Liver (tissue), 8 donors: ENCODE measurements at regions not wholly inside any gene's neighbourhood (a gene's known extent, or its start where the extent isn't known, plus 50 kb on each side); places are given as distances from the start of the nearest gene placed in this dataset.

Experiments
- DNase-seq: peaks from one replicate; pipeline ENCODE4 v3.0.0-alpha.2; 2017; ENCODE audit warnings: low spot score
- H3K27ac ChIP-seq, 2 donors: one replicate each; pipeline ENCODE4 v1.7.0; 2013; ENCODE audit warnings: inconsistent platforms in 2 of 2, low read length in 2 of 2, control low read depth in 1 of 2, low read depth in 1 of 2, mild to moderate bottlenecking in 1 of 2
- H3K27me3 ChIP-seq, 4 donors: one replicate each; pipeline versions ENCODE4 v1.6.1 to v1.7.0; 2013; ENCODE audit warnings: low read length in 3 of 4, inconsistent platforms in 1 of 4, mild to moderate bottlenecking in 1 of 4, moderate library complexity in 1 of 4; ENCODE audit not compliant: control insufficient read depth in 4 of 4, insufficient read depth in 4 of 4
- H3K36me3 ChIP-seq, 4 donors: one replicate each; pipeline versions ENCODE4 v1.6.1 to v1.7.0; 2013; ENCODE audit warnings: low read length in 3 of 4, mild to moderate bottlenecking in 3 of 4, low read depth in 1 of 4, moderate library complexity in 1 of 4; ENCODE audit not compliant: control insufficient read depth in 4 of 4, insufficient read depth in 3 of 4
- H3K4me1 ChIP-seq, 4 donors: one replicate each; pipeline versions ENCODE4 v1.6.1 to v1.7.0; 2013; ENCODE audit warnings: low read length in 3 of 4, mild to moderate bottlenecking in 3 of 4, moderate library complexity in 1 of 4; ENCODE audit not compliant: control insufficient read depth in 4 of 4, insufficient read depth in 4 of 4
- H3K4me3 ChIP-seq, 3 donors: one replicate each; pipeline versions ENCODE4 v1.6.1 to v1.7.0; 2013; ENCODE audit warnings: low read length in 3 of 3, control low read depth in 1 of 3, low read depth in 1 of 3, mild to moderate bottlenecking in 1 of 3
- H3K9ac ChIP-seq, 2 donors: one replicate each; pipeline ENCODE4 v1.7.0; 2013; ENCODE audit warnings: low read length in 2 of 2, mild to moderate bottlenecking in 2 of 2, moderate library complexity in 2 of 2, control low read depth in 1 of 2, low read depth in 1 of 2
- H3K9me3 ChIP-seq, 4 donors: one replicate each; pipeline versions ENCODE4 v1.6.1 to v1.7.0; 2013; ENCODE audit warnings: low read length in 3 of 4; ENCODE audit not compliant: control insufficient read depth in 4 of 4
- EGR1 ChIP-seq, 2 donors: IDR thresholded peaks; 2 replicates each; pipeline ENCODE4 v1.6.1; 2016 to 2018; ENCODE audit warnings: antibody characterized with exemption in 2 of 2, low read depth in 2 of 2
- FOXA1 ChIP-seq: IDR thresholded peaks from 2 replicates; pipeline ENCODE4 v1.6.1; 2016; ENCODE audit warnings: antibody characterized with exemption
- FOXA2 ChIP-seq: IDR thresholded peaks from 2 replicates; pipeline ENCODE4 v1.6.1; 2016; ENCODE audit warnings: antibody characterized with exemption
- GABPA ChIP-seq, 2 donors: IDR thresholded peaks in 1 of 2; conservative IDR thresholded peaks in 1 of 2; 2 replicates each; pipeline ENCODE4 v1.6.1; 2016; ENCODE audit warnings: antibody characterized with exemption in 2 of 2, mild to moderate bottlenecking in 1 of 2, moderate library complexity in 1 of 2
- HNF4A ChIP-seq, 2 donors: conservative IDR thresholded peaks; 2 replicates each; pipeline ENCODE4 v1.6.1; 2016; ENCODE audit warnings: antibody characterized with exemption in 2 of 2, mild to moderate bottlenecking in 2 of 2
- HNF4G ChIP-seq: IDR thresholded peaks from 2 replicates; pipeline ENCODE4 v1.6.1; 2016; ENCODE audit warnings: antibody characterized with exemption
- JUND ChIP-seq, 2 donors: IDR thresholded peaks; 2 replicates each; pipeline ENCODE4 v1.6.1; 2016; ENCODE audit warnings: antibody characterized with exemption in 2 of 2
- NR2F2 ChIP-seq: IDR thresholded peaks from 2 replicates; pipeline ENCODE4 v1.6.1; 2016; ENCODE audit warnings: antibody characterized with exemption
- RAD21 ChIP-seq, 2 donors: IDR thresholded peaks; 2 replicates each; pipeline ENCODE4 v1.6.1; 2016; ENCODE audit warnings: antibody characterized with exemption in 2 of 2, mild to moderate bottlenecking in 2 of 2
- REST ChIP-seq: IDR thresholded peaks from 2 replicates; pipeline ENCODE4 v1.6.1; 2016; ENCODE audit warnings: antibody characterized with exemption, mild to moderate bottlenecking
- RXRA ChIP-seq, 2 donors: IDR thresholded peaks; 2 replicates each; pipeline ENCODE4 v1.6.1; 2017 to 2018; ENCODE audit warnings: antibody characterized with exemption in 2 of 2, mild to moderate bottlenecking in 1 of 2
- SP1 ChIP-seq: IDR thresholded peaks from 2 replicates; pipeline ENCODE4 v1.6.1; 2018; ENCODE audit warnings: antibody characterized with exemption, mild to moderate bottlenecking
- YY1 ChIP-seq: IDR thresholded peaks from 2 replicates; pipeline ENCODE4 v1.6.1; 2016; ENCODE audit warnings: antibody characterized with exemption, mild to moderate bottlenecking
- WGBS: extraction: QIAGEN DNeasy Blood & Tissue Kit; methylation state at CpG from one replicate; pipeline ENCODE4 v1.1.7; 2013; 5-methylcytosine and 5-hydroxymethylcytosine counted together
- TF ChIP-seq, protein P1 (sequence below): fragments of 150-350 bp; IDR thresholded peaks from 2 replicates; pipeline ENCODE4 v1.5.1; 2017; ENCODE audit warnings: improper control_type of control experiment, low read depth, low read length; ENCODE audit not compliant: missing input control
- TF ChIP-seq, protein P2 (sequence below): IDR thresholded peaks from 2 replicates; pipeline ENCODE4 v1.6.1; 2016; ENCODE audit warnings: antibody characterized with exemption
- TF ChIP-seq, protein P3 (sequence below): IDR thresholded peaks from 2 replicates; pipeline ENCODE4 v1.6.1; 2016; ENCODE audit warnings: antibody characterized with exemption
- donor health status: healthy.
- donor health status: healthy.
- donor health status: healthy.
- donor health status: healthy.
- donor health status: healthy.

DNA sequence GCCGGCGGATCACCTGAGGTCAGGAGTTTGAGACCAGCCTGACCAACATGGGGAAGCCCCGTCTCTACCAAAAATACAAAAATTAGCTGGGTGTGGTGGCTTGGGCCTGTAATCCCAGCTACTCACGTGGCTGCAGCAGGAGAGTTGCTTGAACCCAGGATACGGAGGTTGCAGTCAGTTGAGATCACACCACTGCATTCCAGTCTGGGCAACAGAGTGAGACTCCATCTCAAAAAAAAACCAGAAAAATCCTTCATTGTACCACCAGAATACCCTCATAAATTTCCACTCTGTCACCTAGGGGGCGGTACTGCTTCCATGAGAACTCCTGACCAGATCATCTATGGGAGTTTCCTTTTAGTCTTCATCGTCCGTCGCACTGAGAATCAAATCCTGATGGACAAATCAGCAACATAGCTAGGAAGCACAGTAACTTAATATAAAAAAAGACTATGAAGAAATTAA lies 225.8 kb upstream of the KLF14 start:
- Histone ChIP-seq H3K4me1 (peaks cover 0 to 1% (median 0%) of the 10 kb centered on the region in 4 donors), H3K27ac (peak overlapping the region; percentile 63 to 67), H3K9ac (no peak overlapping the region), H3K36me3 (peaks cover 0 to 14% (median 4%) of the 10 kb centered on the region in 4 donors), H3K4me3 (no peak overlapping the region), H3K27me3 (no peaks in the 10 kb centered on the region), H3K9me3 (no peaks in the 10 kb centered on the region)
- TF ChIP-seq RAD21 (IDR thresholded peaks at IDR 0.05): peak in 1 of 2 donors; percentile 22
- TF ChIP-seq, protein P1, sequence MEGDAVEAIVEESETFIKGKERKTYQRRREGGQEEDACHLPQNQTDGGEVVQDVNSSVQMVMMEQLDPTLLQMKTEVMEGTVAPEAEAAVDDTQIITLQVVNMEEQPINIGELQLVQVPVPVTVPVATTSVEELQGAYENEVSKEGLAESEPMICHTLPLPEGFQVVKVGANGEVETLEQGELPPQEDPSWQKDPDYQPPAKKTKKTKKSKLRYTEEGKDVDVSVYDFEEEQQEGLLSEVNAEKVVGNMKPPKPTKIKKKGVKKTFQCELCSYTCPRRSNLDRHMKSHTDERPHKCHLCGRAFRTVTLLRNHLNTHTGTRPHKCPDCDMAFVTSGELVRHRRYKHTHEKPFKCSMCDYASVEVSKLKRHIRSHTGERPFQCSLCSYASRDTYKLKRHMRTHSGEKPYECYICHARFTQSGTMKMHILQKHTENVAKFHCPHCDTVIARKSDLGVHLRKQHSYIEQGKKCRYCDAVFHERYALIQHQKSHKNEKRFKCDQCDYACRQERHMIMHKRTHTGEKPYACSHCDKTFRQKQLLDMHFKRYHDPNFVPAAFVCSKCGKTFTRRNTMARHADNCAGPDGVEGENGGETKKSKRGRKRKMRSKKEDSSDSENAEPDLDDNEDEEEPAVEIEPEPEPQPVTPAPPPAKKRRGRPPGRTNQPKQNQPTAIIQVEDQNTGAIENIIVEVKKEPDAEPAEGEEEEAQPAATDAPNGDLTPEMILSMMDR: peak; percentile 12
- no peak for TF ChIP-seq HNF4G
- no peak for TF ChIP-seq FOXA2
- no peak for TF ChIP-seq RXRA (IDR thresholded peaks at IDR 0.05)
- no peak for TF ChIP-seq YY1
- TF ChIP-seq NR2F2: no peak
- 81% methylated on average over 9 of the region's 9 CpGs for WGBS
- DNase-seq: no peak

- Histone ChIP-seq H3K4me3 (no peak overlapping the region), H3K9ac (peak overlapping the region in 1 of 2 donors; percentile 23), H3K4me1 (peaks cover 0 to 1% (median 0%) of the 10 kb centered on the region in 4 donors), H3K27ac (peak overlapping the region; percentile 63 to 67), H3K27me3 (no peaks in the 10 kb centered on the region), H3K9me3 (no peaks in the 10 kb centered on the region), H3K36me3 (peaks cover 0 to 11% (median 4%) of the 10 kb centered on the region in 4 donors)
- DNase-seq: no peak
- 76% methylated on average over 6 of the region's 6 CpGs for WGBS
- TF ChIP-seq SP1 (no peak), HNF4A (conservative IDR thresholded peaks at IDR 0.05) (no peak), FOXA1 (no peak), HNF4G (no peak), RXRA (IDR thresholded peaks at IDR 0.05) (no peak), JUND (IDR thresholded peaks at IDR 0.05) (no peak), GABPA (IDR thresholded peaks at IDR 0.05 in 1 of 2, conservative IDR thresholded peaks at IDR 0.05 in 1 of 2) (no peak), REST (no peak), NR2F2 (no peak), RAD21 (IDR thresholded peaks at IDR 0.05) (no peak), EGR1 (IDR thresholded peaks at IDR 0.05; ENCODE audit: low read depth in 2 of 2) (no peak), FOXA2 (no peak)
- TF ChIP-seq, protein P1: no peak
- TF ChIP-seq, protein P2, sequence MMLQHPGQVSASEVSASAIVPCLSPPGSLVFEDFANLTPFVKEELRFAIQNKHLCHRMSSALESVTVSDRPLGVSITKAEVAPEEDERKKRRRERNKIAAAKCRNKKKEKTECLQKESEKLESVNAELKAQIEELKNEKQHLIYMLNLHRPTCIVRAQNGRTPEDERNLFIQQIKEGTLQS: no peak
- TF ChIP-seq, protein P3, sequence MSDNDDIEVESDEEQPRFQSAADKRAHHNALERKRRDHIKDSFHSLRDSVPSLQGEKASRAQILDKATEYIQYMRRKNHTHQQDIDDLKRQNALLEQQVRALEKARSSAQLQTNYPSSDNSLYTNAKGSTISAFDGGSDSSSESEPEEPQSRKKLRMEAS: no peak
Observed at GRCh38 chr7:130960208-130960988, 226.4 kb upstream of the KLF14 start.
